ENCODE measurements at regions not wholly inside any gene's neighbourhood (a gene's known extent, or its start where the extent isn't known, plus 50 kb on each side); places are given as distances from the start of the nearest gene placed in this dataset.

- TF ChIP-seq RFX5 (IDR thresholded peaks at IDR 0.05; ENCODE audit: low read depth, low read length) (no peak), RCOR1 (IDR thresholded peaks at IDR 0.05; ENCODE audit: insufficient replicate concordance, low read length) (no peak)
Observed at GRCh38 chr3:195015021-195015420, 255.9 kb downstream of the XXYLT1 start.

All from IMR-90 (cell line).